Thoracic aorta (tissue), 2 donors: ENCODE measurements at regions not wholly inside any gene's neighbourhood (a gene's known extent, or its start where the extent isn't known, plus 50 kb on each side); places are given as distances from the start of the nearest gene placed in this dataset.
A peak's percentile ranks its signal among the peaks of the same experiment; 100 is the strongest.

Experiments used
- ATAC-seq: fragments of 150-250 bp; one replicate; pipeline ENCODE4 v1.8.0; 2017; ENCODE audit warnings: low read depth; ENCODE audit not compliant: insufficient number of reproducible peaks, low FRiP score
- DNase-seq: peaks from one replicate; pipeline ENCODE4 v3.0.0-alpha.2; 2020; ENCODE audit warnings: low spot score
- H3K27ac ChIP-seq, 2 donors: fragments of 200-600 bp; sonication (generic); 1 replicate in 1 of 2; 2 replicates in 1 of 2; pipeline ENCODE4 v1.5.1; 2016; ENCODE audit warnings: mild to moderate bottlenecking in 2 of 2, moderate library complexity in 2 of 2
- H3K27me3 ChIP-seq: fragments of 200-600 bp; sonication (generic); replicated peaks from 2 replicates; pipeline ENCODE4 v1.6.0; 2016; ENCODE audit warnings: mild to moderate bottlenecking; ENCODE audit not compliant: insufficient read depth
- H3K36me3 ChIP-seq: fragments of 200-600 bp; sonication (generic); one replicate; pipeline ENCODE4 v1.5.1; 2016
- H3K4me1 ChIP-seq, 2 donors: fragments of 200-600 bp; sonication (generic); 1 replicate in 1 of 2; 2 replicates in 1 of 2; pipeline versions ENCODE4 v1.5.1 to v1.6.0; 2016; ENCODE audit warnings: low read depth in 2 of 2, mild to moderate bottlenecking in 1 of 2; ENCODE audit not compliant: control insufficient read depth in 1 of 2
- H3K4me3 ChIP-seq: fragments of 200-600 bp; sonication (generic); 2 replicates; pipeline ENCODE4 v1.5.1; 2016; ENCODE audit warnings: mild to moderate bottlenecking
- H3K9me3 ChIP-seq: fragments of 200-600 bp; sonication (generic); 2 replicates; pipeline ENCODE4 v1.5.1; 2016
- TF ChIP-seq, protein P1 (sequence below): fragments of 200-600 bp; sonication (generic); IDR thresholded peaks from one replicate; pipeline ENCODE4 v1.5.1; 2019; ENCODE audit warnings: antibody characterized with exemption

DNA sequence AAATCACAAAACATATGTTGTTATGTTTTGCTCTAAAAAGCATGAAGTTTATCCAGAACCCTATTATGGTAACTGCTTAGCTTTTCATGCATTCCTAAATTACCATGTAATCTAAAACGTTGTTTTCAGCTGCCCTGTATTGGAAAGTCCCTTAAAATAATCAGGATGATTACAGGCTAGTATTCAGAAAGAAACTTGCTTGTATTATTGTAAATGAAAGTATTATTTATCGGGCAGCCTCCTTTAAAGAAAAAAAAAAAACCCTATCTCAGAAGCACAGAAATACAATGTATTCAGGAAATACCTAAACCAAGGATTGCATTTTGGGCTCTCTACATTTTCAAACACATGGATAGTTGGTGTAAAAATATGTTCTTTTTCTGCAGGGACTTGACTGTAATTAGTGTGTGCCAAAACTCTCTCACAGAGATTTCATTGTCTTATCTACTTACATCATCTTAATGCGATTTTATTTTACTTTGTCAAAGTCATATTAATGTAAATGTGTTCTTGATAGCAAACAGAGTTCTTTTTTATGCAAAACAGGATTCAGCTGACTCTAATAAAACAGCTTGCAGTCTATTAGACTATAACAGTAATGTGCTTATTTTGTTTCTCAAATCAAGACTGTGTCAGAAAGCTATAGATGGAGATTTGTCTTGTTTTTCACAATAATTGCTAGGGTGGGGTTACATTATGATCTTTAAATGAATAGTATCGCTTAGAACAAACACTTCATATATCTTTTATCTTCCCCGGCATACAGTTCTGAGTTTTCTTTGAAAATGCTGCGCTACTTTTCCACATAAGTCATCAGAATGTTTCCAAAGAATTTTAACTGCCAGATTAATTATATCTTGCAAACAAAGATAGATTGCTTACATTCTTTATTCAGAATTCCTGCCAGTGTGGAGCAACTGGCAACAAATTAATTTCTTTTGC lies 65.3 kb upstream of the ARID5B start:
- peak overlapping the region; percentile 37 to 62 for H3K27ac ChIP-seq
- TF ChIP-seq, protein P1, sequence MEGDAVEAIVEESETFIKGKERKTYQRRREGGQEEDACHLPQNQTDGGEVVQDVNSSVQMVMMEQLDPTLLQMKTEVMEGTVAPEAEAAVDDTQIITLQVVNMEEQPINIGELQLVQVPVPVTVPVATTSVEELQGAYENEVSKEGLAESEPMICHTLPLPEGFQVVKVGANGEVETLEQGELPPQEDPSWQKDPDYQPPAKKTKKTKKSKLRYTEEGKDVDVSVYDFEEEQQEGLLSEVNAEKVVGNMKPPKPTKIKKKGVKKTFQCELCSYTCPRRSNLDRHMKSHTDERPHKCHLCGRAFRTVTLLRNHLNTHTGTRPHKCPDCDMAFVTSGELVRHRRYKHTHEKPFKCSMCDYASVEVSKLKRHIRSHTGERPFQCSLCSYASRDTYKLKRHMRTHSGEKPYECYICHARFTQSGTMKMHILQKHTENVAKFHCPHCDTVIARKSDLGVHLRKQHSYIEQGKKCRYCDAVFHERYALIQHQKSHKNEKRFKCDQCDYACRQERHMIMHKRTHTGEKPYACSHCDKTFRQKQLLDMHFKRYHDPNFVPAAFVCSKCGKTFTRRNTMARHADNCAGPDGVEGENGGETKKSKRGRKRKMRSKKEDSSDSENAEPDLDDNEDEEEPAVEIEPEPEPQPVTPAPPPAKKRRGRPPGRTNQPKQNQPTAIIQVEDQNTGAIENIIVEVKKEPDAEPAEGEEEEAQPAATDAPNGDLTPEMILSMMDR = no peak
- peak overlapping the region; percentile 23 for H3K4me3 ChIP-seq
- DNase-seq (no peak), ATAC-seq (no peak)
- H3K4me1 ChIP-seq = peaks cover 10 to 40% of the 10 kb centered on the region in 2 donors
- H3K36me3 ChIP-seq = no peaks in the 10 kb centered on the region
- H3K27me3 ChIP-seq = no peaks in the 10 kb centered on the region
- H3K9me3 ChIP-seq = no peaks in the 10 kb centered on the region

DNA sequence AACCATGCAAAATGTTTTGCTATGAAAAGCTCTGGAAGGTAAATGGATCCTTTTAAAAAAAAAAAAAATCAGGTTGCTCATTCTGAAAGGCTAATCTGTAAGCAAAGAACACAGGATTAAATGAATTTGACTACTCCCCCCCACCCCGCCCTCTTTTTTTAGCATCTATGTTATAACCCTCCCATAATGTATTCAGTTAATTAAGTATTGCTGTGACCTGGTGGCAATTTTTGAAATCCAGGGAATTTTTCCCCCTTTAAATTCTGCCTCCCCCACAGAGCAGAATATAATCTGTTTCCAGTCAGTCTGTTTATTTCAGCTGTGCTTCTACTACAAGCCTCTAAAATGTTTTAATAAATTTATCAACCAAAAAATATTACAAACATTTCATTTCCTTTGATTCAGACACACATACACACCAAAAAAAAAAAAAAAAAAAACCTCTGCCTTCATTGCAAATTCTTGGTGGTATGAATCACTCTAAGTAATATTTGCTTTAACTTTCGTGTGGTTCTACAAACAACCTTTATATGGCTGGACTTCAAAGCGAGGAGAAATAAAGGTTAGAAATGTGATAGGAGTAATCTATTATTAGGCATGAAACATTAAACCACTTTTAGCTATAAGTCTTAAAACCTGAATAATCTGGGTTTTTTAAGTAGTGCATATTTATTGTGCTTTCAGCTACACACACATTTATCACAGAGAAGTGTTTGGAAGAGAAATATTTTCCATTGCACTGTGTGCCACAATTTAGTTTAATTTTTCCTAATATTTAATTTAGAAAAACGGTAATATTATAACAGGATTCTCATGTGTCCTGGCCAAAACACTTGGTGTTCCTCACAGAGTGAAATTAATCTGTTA lies 64.4 kb upstream of the ARID5B start:
- H3K4me3 ChIP-seq = peak overlapping the region; percentile 23
- ATAC-seq (no peak), DNase-seq (no peak)
- no peaks in the 10 kb centered on the region for H3K36me3 ChIP-seq
- H3K27me3 ChIP-seq = no peaks in the 10 kb centered on the region
- H3K27ac ChIP-seq = peak overlapping the region; percentile 37 to 62
- peaks cover 10 to 40% of the 10 kb centered on the region in 2 donors for H3K4me1 ChIP-seq
- TF ChIP-seq, protein P1 = no peak
- no peaks in the 10 kb centered on the region for H3K9me3 ChIP-seq

DNA sequence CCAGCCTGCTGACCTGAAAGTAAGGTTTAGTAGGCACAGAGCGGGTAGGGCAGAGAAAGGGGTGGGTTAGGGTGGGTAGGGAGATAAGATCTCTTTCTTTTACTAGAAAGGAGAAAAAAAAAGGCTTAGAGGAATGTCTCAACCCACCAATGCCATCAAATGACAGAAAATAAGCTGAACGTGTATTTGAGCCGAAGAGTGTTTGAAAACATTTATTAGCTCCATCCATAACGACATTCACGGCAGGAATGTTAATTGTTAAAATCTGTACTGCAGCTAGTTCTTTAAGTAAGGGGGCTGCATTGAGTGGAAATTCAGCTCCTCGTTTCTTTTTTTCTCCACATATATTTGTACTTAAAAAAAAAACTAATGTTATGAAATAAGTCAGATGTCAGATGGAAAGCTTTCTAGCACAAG lies 63.7 kb upstream of the ARID5B start:
- ATAC-seq (no peak), DNase-seq (no peak)
- Histone ChIP-seq H3K9me3 (no peaks in the 10 kb centered on the region), H3K36me3 (no peaks in the 10 kb centered on the region), H3K4me1 (peaks cover 10 to 40% of the 10 kb centered on the region in 2 donors), H3K27ac (peak overlapping the region; percentile 37 to 62), H3K4me3 (peak overlapping the region; percentile 23), H3K27me3 (no peaks in the 10 kb centered on the region)
- TF ChIP-seq, protein P1 = no peak

DNA sequence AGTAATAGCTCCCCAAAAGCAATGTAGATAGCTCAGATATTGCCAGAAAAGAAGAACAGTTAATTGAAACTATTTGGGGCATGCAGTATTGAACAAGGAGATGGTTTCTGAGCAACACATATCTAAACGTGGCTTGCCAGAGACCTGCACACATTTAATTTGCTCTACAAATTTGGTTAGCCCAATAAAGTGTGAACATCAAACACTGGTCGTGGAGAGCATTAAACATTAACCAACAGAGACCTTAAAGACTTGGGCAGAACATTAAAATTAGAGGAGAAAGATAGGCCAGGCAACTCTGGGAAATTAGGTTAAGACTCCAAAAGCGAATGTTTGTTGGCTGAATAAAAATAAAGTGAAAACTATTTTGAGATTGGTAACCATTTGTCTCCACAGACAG lies 61.6 kb upstream of the ARID5B start:
- Histone ChIP-seq H3K27ac (peak overlapping the region; percentile 19 to 29), H3K27me3 (no peaks in the 10 kb centered on the region), H3K4me3 (no peak overlapping the region), H3K36me3 (no peaks in the 10 kb centered on the region), H3K9me3 (no peaks in the 10 kb centered on the region), H3K4me1 (peaks cover 10 to 46% of the 10 kb centered on the region in 2 donors)
- DNase-seq = no peak
- TF ChIP-seq, protein P1 = no peak
- no peak for ATAC-seq

DNA sequence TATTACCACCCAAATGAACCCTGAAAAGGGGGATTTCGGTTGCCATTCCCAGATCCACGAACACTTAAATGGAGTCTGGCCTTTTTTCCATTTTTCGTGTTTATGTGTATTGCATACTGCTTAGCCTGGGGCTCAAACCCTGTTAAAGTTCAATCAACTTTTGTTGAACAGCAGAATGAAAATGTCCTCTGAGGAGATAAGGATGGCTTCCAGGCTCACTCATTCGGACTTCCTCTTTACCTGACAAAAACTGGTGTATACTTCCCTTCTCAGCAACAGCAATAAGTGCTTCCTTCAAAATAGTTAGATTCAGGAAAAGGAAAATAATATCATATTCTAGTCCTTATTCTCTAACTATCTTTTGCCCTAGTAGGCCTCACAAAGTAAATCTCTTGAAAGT lies 61.1 kb upstream of the ARID5B start:
- no peak for ATAC-seq
- H3K4me3 ChIP-seq = no peak overlapping the region
- H3K4me1 ChIP-seq = peaks cover 10 to 41% of the 10 kb centered on the region in 2 donors
- H3K9me3 ChIP-seq = no peaks in the 10 kb centered on the region
- TF ChIP-seq, protein P1 = no peak
- H3K36me3 ChIP-seq = no peaks in the 10 kb centered on the region
- H3K27ac ChIP-seq = peak overlapping the region; percentile 19 to 29
- DNase-seq = no peak
- H3K27me3 ChIP-seq = no peaks in the 10 kb centered on the region
